Fibroblast of lung (primary cell): ENCODE measurements at regions not wholly inside any gene's neighbourhood (a gene's known extent, or its start where the extent isn't known, plus 50 kb on each side); places are given as distances from the start of the nearest gene placed in this dataset.

Source experiments
- DNase-seq, 2 donors: peaks; one replicate each; pipeline versions ENCODE4 v3.0.0 to v3.0.0-alpha.2; 2010; ENCODE audit warnings: low read depth in 2 of 2
- H2AFZ ChIP-seq: 2 replicates; pipeline ENCODE4 v1.5.1; 2012; ENCODE audit warnings: low read length, control low read depth, inconsistent platforms
- H3K27ac ChIP-seq: 2 replicates; pipeline ENCODE4 v1.5.1; 2011; ENCODE audit warnings: low read length, control low read depth; ENCODE audit not compliant: insufficient read depth
- H3K27me3 ChIP-seq: 2 replicates; pipeline ENCODE4 v1.5.1; 2011; ENCODE audit warnings: mild to moderate bottlenecking, low read length; ENCODE audit not compliant: control insufficient read depth, insufficient read depth
- H3K36me3 ChIP-seq: 2 replicates; pipeline ENCODE4 v1.5.1; 2011; ENCODE audit warnings: low read length; ENCODE audit not compliant: control insufficient read depth, insufficient read depth
- H3K4me1 ChIP-seq: 2 replicates; pipeline ENCODE4 v1.5.1; 2011; ENCODE audit warnings: low read length; ENCODE audit not compliant: control insufficient read depth, insufficient read depth; ENCODE audit errors: extremely low read depth
- H3K4me2 ChIP-seq: 2 replicates; pipeline ENCODE4 v1.5.1; 2011; ENCODE audit warnings: low read length, control low read depth; ENCODE audit not compliant: insufficient read depth; ENCODE audit errors: extremely low read depth
- H3K4me3 ChIP-seq, 4 experiments: fragments of 200-600 bp in 1 of 4; sonication (generic) in 1 of 4; replicated peaks in 1 of 4; 2 replicates each; pipeline ENCODE4 v1.5.1; 2011 to 2016; ENCODE audit warnings: low read length in 4 of 4, low read depth in 3 of 4, mild to moderate bottlenecking in 3 of 4, control low read depth in 2 of 4, inconsistent platforms in 1 of 4, mixed read lengths in 1 of 4; ENCODE audit not compliant: insufficient read depth in 1 of 4; ENCODE audit errors: control extremely low read depth in 1 of 4
- H3K79me2 ChIP-seq: 2 replicates; pipeline ENCODE4 v1.5.1; 2012; ENCODE audit warnings: mild to moderate bottlenecking, low read length, inconsistent platforms; ENCODE audit not compliant: control insufficient read depth, insufficient read depth
- H3K9ac ChIP-seq: 2 replicates; pipeline ENCODE4 v1.5.1; 2011; ENCODE audit warnings: mild to moderate bottlenecking, low read length, control low read depth; ENCODE audit not compliant: insufficient read depth
- H3K9me3 ChIP-seq: 2 replicates; pipeline ENCODE4 v1.5.1; 2012; ENCODE audit warnings: low read depth, low read length; ENCODE audit not compliant: control insufficient read depth, insufficient read depth
- H4K20me1 ChIP-seq: 2 replicates; pipeline ENCODE4 v1.5.1; 2011; ENCODE audit warnings: low read length; ENCODE audit not compliant: control insufficient read depth, insufficient read depth; ENCODE audit errors: extremely low read depth
- EZH2 ChIP-seq: IDR thresholded peaks from 2 replicates; pipeline ENCODE4 v1.5.1; 2012; ENCODE audit warnings: low read length, control low read depth, mild to moderate bottlenecking; ENCODE audit errors: missing control alignments
- TF ChIP-seq, protein P1 (sequence below), 2 donors: IDR thresholded peaks in 1 of 2; conservative IDR thresholded peaks in 1 of 2; 1 replicate in 1 of 2; 2 replicates in 1 of 2; pipeline ENCODE4 v1.5.1; 2011 to 2012; ENCODE audit warnings: low read length in 2 of 2, control low read depth in 1 of 2, inconsistent platforms in 1 of 2, low read depth in 1 of 2, mild to moderate bottlenecking in 1 of 2

DNA sequence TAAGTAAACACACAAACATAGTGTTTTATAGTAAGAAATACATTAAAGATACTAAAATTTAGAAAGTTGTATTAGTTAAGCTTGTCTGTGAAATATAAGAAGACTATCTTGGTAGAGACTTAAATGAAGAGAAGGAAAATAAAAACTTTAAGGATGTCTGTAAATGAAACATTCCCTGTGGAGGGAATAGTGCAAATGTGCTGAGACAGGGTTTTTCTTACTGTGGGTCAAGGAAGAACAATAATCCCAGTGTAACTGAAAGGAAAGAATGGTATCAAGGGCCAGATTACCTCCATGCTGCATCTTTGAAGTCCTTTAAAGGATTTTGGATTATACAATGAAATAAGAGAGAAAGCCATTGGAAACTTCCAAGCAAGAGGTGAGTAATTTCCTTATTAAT, 547.5 kb upstream of the PCDH15 start:
- Histone ChIP-seq H3K79me2 (no peaks in the 10 kb centered on the region), H3K4me2 (no peak overlapping the region), H3K4me1 (no peaks in the 10 kb centered on the region), H3K27me3 (no peaks in the 10 kb centered on the region), H4K20me1 (no peaks in the 10 kb centered on the region), H3K36me3 (no peaks in the 10 kb centered on the region), H3K9ac (no peak overlapping the region), H3K4me3 (no peak overlapping the region), H3K27ac (no peak overlapping the region), H2AFZ (no peak overlapping the region), H3K9me3 (no peaks in the 10 kb centered on the region)
- DNase-seq: no peak
- no peak for TF ChIP-seq EZH2
- TF ChIP-seq, protein P1, sequence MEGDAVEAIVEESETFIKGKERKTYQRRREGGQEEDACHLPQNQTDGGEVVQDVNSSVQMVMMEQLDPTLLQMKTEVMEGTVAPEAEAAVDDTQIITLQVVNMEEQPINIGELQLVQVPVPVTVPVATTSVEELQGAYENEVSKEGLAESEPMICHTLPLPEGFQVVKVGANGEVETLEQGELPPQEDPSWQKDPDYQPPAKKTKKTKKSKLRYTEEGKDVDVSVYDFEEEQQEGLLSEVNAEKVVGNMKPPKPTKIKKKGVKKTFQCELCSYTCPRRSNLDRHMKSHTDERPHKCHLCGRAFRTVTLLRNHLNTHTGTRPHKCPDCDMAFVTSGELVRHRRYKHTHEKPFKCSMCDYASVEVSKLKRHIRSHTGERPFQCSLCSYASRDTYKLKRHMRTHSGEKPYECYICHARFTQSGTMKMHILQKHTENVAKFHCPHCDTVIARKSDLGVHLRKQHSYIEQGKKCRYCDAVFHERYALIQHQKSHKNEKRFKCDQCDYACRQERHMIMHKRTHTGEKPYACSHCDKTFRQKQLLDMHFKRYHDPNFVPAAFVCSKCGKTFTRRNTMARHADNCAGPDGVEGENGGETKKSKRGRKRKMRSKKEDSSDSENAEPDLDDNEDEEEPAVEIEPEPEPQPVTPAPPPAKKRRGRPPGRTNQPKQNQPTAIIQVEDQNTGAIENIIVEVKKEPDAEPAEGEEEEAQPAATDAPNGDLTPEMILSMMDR (conservative IDR thresholded peaks at IDR 0.05 in 1 of 2, IDR thresholded peaks at IDR 0.05 in 1 of 2; ENCODE audit: low read depth in 1 of 2, low read length in 2 of 2): no peak

DNA sequence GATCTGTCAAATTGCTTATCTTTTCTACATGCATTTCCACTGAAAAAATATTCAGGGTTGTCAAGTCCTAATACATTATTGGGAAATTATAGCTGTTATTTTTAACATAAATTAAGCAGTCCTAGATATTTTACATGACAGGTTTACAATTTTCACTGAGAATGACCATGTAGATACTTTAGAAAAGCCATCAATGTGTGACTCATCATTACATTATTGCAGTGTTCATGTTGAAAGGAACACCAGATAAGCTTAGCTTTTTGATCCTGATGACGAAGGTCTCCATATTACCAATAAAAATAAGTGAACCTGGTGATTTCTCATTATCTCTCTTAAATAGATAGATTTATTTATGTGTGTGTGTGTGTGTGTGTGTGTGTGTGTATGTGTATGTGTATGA, 529.5 kb upstream of the PCDH15 start:
- Histone ChIP-seq H3K27ac (no peak overlapping the region), H4K20me1 (no peaks in the 10 kb centered on the region), H3K27me3 (no peaks in the 10 kb centered on the region), H3K36me3 (no peaks in the 10 kb centered on the region), H2AFZ (no peak overlapping the region), H3K9me3 (no peaks in the 10 kb centered on the region), H3K4me1 (no peaks in the 10 kb centered on the region), H3K9ac (no peak overlapping the region), H3K4me3 (no peak overlapping the region), H3K4me2 (no peak overlapping the region), H3K79me2 (no peaks in the 10 kb centered on the region)
- DNase-seq: no peak
- TF ChIP-seq EZH2: no peak

DNA sequence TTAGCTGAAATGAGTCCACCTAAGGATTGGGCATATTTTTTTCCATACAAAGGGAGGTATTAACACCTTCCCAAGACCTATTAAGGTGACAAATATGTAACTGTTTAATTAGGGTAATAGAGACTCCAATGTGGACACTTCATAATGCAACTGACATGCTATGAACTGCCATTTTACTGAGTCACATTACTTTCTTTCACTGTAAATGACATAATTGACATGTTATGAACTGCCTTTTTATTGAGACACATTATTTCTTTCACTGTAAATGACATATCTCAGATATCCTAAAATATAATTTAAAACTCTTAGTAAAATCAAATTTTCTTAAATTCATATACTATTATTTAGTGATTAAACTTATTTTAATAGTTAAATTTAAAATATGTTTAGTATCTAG, 528.8 kb upstream of the PCDH15 start:
- Histone ChIP-seq H3K4me2 (no peak overlapping the region), H4K20me1 (no peaks in the 10 kb centered on the region), H3K27ac (no peak overlapping the region), H3K27me3 (no peaks in the 10 kb centered on the region), H3K4me3 (no peak overlapping the region), H3K9me3 (no peaks in the 10 kb centered on the region), H3K9ac (no peak overlapping the region), H3K4me1 (no peaks in the 10 kb centered on the region), H3K36me3 (no peaks in the 10 kb centered on the region), H2AFZ (no peak overlapping the region), H3K79me2 (no peaks in the 10 kb centered on the region)
- TF ChIP-seq, protein P1 (conservative IDR thresholded peaks at IDR 0.05 in 1 of 2, IDR thresholded peaks at IDR 0.05 in 1 of 2; ENCODE audit: low read depth in 1 of 2, low read length in 2 of 2): no peak
- no peak for TF ChIP-seq EZH2
- no peak for DNase-seq
